DOHH2 (cell line): ENCODE measurements at regions not wholly inside any gene's neighbourhood (a gene's known extent, or its start where the extent isn't known, plus 50 kb on each side); places are given as distances from the start of the nearest gene placed in this dataset.

ENCODE experiments used
- H3F3A ChIP-seq: fragments of 200-600 bp; sonication (generic), shearing (Covaris generic); 2 replicates; pipeline ENCODE4 v1.6.0; 2016; ENCODE audit warnings: antibody characterized with exemption, mild to moderate bottlenecking; ENCODE audit not compliant: control insufficient read depth, insufficient read depth
- H3K27ac ChIP-seq: fragments of 200-600 bp; sonication (generic); 2 replicates; pipeline ENCODE4 v1.5.1; 2014; ENCODE audit warnings: low read depth, mild to moderate bottlenecking, low read length, moderate library complexity
- H3K27me3 ChIP-seq: fragments of 200-600 bp; sonication (generic); 2 replicates; pipeline ENCODE4 v1.6.1; 2014; ENCODE audit warnings: mild to moderate bottlenecking, low read length, mixed read lengths; ENCODE audit not compliant: control insufficient read depth
- H3K36me3 ChIP-seq: fragments of 200-600 bp; sonication (generic); 2 replicates; pipeline ENCODE4 v1.6.1; 2014; ENCODE audit warnings: mild to moderate bottlenecking, low read length, moderate library complexity, mixed read lengths; ENCODE audit not compliant: control insufficient read depth
- H3K4me1 ChIP-seq: fragments of 200-600 bp; sonication (generic); 2 replicates; pipeline ENCODE4 v1.6.1; 2014; ENCODE audit warnings: mild to moderate bottlenecking, low read length, mixed read lengths; ENCODE audit not compliant: control insufficient read depth
- H3K4me2 ChIP-seq: fragments of 200-600 bp; sonication (generic); 2 replicates; pipeline ENCODE4 v1.6.0; 2014; ENCODE audit warnings: mild to moderate bottlenecking, low read length, moderate library complexity
- H3K4me3 ChIP-seq: fragments of 200-600 bp; sonication (generic); 2 replicates; pipeline ENCODE4 v1.5.1; 2014; ENCODE audit warnings: mild to moderate bottlenecking, low read length, mixed read lengths
- H3K79me2 ChIP-seq: fragments of 200-600 bp; sonication (generic); 2 replicates; pipeline ENCODE4 v1.6.1; 2014; ENCODE audit warnings: mild to moderate bottlenecking, low read length, mixed read lengths; ENCODE audit not compliant: control insufficient read depth
- H3K9me2 ChIP-seq: fragments of 200-600 bp; sonication (generic); replicated peaks from 2 replicates; pipeline ENCODE4 v1.6.1; 2014; ENCODE audit warnings: mild to moderate bottlenecking, low read length, mixed read lengths; ENCODE audit not compliant: control insufficient read depth
- H3K9me3 ChIP-seq: fragments of 200-600 bp; sonication (generic); 2 replicates; pipeline ENCODE4 v1.6.1; 2014; ENCODE audit warnings: antibody characterized with exemption, low read length, mixed read lengths; ENCODE audit not compliant: control insufficient read depth, insufficient read depth
- H4K20me1 ChIP-seq: fragments of 200-600 bp; sonication (generic); 2 replicates; pipeline ENCODE4 v1.6.0; 2014; ENCODE audit warnings: low read depth, mild to moderate bottlenecking, antibody characterized with exemption, low read length, moderate library complexity; ENCODE audit not compliant: control insufficient read depth, insufficient read depth
- CTCF ChIP-seq: fragments of 200-600 bp; sonication (generic); IDR thresholded peaks from one replicate; pipeline ENCODE4 v1.5.1; 2014; ENCODE audit warnings: antibody characterized with exemption, mild to moderate bottlenecking, low read depth, low read length; ENCODE audit not compliant: poor library complexity, severe bottlenecking
- EZH2phosphoT487 ChIP-seq: fragments of 200-600 bp; sonication (generic); IDR thresholded peaks from 2 replicates; pipeline ENCODE4 v1.6.1; 2017; ENCODE audit warnings: borderline replicate concordance, mild to moderate bottlenecking, antibody characterized with exemption, low read length, moderate library complexity, mixed read lengths

- Histone ChIP-seq H3K9me3 (no peaks in the 10 kb centered on the region), H3K27me3 (no peaks in the 10 kb centered on the region), H3K9me2 (no peaks in the 10 kb centered on the region), H4K20me1 (no peaks in the 10 kb centered on the region), H3K4me3 (no peak overlapping the region), H3K27ac (no peak overlapping the region), H3K79me2 (no peaks in the 10 kb centered on the region), H3K4me1 (peaks cover 9% of the 10 kb centered on the region), H3F3A (no peaks in the 10 kb centered on the region), H3K36me3 (no peaks in the 10 kb centered on the region), H3K4me2 (no peak overlapping the region)
- TF ChIP-seq CTCF (no peak), EZH2phosphoT487 (no peak)
These were observed 437.4 kb upstream of the POU3F3 start for GRCh38 chr2:104416339-104417000.

DNA sequence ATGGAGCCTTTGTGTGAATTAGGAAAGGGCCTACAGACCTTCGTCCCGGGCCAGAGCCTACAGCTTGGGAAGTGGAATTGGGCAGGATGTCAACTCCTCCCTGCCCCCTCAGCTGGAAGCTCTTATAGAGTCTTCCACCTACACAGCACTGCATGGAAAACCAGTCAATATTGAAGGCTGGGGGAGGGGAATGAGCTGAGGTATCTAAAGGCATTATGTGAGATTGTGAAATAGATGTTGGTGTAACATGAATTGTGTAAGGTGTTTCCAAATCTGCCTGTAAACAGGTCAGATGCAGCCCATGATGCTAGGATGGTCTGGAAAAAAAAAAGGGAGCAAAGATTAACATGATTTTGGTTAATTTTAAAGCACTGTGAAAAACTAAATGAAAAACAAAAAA is 433.5 kb upstream of the POU3F3 start:
- TF ChIP-seq EZH2phosphoT487 (no peak), CTCF (no peak)
- Histone ChIP-seq H3K4me1 (no peaks in the 10 kb centered on the region), H3K27me3 (no peaks in the 10 kb centered on the region), H3F3A (no peaks in the 10 kb centered on the region), H4K20me1 (no peaks in the 10 kb centered on the region), H3K27ac (no peak overlapping the region), H3K79me2 (no peaks in the 10 kb centered on the region), H3K9me2 (no peaks in the 10 kb centered on the region), H3K36me3 (no peaks in the 10 kb centered on the region), H3K4me2 (no peak overlapping the region), H3K9me3 (no peaks in the 10 kb centered on the region), H3K4me3 (no peak overlapping the region)

DNA sequence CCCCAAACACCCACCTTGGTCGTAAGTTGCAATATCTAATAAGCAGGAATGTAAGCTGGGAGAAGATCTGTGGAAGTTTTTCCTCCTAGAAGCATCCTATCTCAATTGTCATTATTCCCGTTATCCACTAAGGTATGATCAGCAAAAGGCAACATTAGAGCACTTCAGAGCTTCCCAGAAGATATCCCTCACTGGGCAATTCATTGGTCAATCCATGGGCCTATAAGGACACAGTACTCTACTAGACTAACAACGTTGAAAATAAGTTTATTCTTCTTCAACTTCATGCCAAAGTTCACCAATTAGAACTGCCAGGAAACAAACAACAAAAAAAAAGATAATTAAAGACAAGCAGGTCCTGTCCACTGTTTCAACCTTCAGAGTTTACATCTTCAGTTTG is 433.0 kb upstream of the POU3F3 start:
- TF ChIP-seq EZH2phosphoT487 (no peak), CTCF (no peak)
- H3K79me2 ChIP-seq = no peaks in the 10 kb centered on the region
- H3F3A ChIP-seq = no peaks in the 10 kb centered on the region
- no peaks in the 10 kb centered on the region for H4K20me1 ChIP-seq
- no peaks in the 10 kb centered on the region for H3K9me2 ChIP-seq
- H3K9me3 ChIP-seq = no peaks in the 10 kb centered on the region
- no peaks in the 10 kb centered on the region for H3K36me3 ChIP-seq
- no peak overlapping the region for H3K27ac ChIP-seq
- H3K4me2 ChIP-seq = no peak overlapping the region
- no peaks in the 10 kb centered on the region for H3K27me3 ChIP-seq
- H3K4me3 ChIP-seq = no peak overlapping the region
- no peaks in the 10 kb centered on the region for H3K4me1 ChIP-seq
